ENCODE measurements at regions not wholly inside any gene's neighbourhood (a gene's known extent, or its start where the extent isn't known, plus 50 kb on each side); places are given as distances from the start of the nearest gene placed in this dataset.

- Histone ChIP-seq H3K79me2 (ENCODE audit: control insufficient read depth in 1 of 2, insufficient read depth in 2 of 2, low read length in 2 of 2) (no peaks in the 10 kb centered on the region), H3K27ac (ENCODE audit: low read depth, low read length) (no peak overlapping the region), H3K18ac (ENCODE audit: extremely low read depth, low read length) (no peak overlapping the region), H3K23me2 (ENCODE audit: low read depth, low read length) (no peaks in the 10 kb centered on the region), H4K20me1 (replicated peaks in 1 of 2; ENCODE audit: control insufficient read depth in 1 of 2, insufficient read depth in 2 of 2, low read length in 2 of 2) (no peaks in the 10 kb centered on the region), H2AFZ (ENCODE audit: low read length) (no peak overlapping the region), H3K9ac (replicated peaks in 1 of 4; ENCODE audit: extremely low read depth in 1 of 4, low read depth in 3 of 4, low read length in 3 of 4) (no peak overlapping the region), H3K4me2 (ENCODE audit: insufficient read depth in 1 of 2, low read depth in 2 of 2, low read length in 2 of 2) (no peak overlapping the region), H2BK15ac (ENCODE audit: low read length) (no peak overlapping the region), H3K9me3 (ENCODE audit: insufficient read depth in 2 of 2, low read depth in 1 of 2, low read length in 1 of 2) (no peaks in the 10 kb centered on the region), H3K4me3 (ENCODE audit: extremely low read depth in 1 of 4, insufficient read depth in 2 of 4, low read depth in 3 of 4, low read length in 4 of 4) (no peak overlapping the region), H2BK12ac (ENCODE audit: low read depth, low read length) (peak overlapping the region; percentile 86; the same call in 1 of the 2 replicates), H3K4ac (replicated peaks; ENCODE audit: insufficient read length, low read depth, low read length) (no peak overlapping the region), H3K4me1 (replicated peaks in 1 of 4; ENCODE audit: control insufficient read depth in 3 of 4, insufficient read depth in 4 of 4, low read length in 3 of 4) (no peaks in the 10 kb centered on the region), H2AK5ac (ENCODE audit: low read depth, low read length) (no peak overlapping the region), H3K79me1 (ENCODE audit: low read depth, low read length) (no peaks in the 10 kb centered on the region), H3K14ac (ENCODE audit: insufficient read length) (no peak overlapping the region), H4K91ac (replicated peaks; ENCODE audit: insufficient read length, low read length) (no peak overlapping the region), H4K5ac (ENCODE audit: insufficient read length, low read depth, low read length) (no peak overlapping the region), H3K56ac (replicated peaks; ENCODE audit: insufficient read length, low read depth, low read length) (no peak overlapping the region), H2BK20ac (ENCODE audit: low read length) (no peak overlapping the region), H3K27me3 (replicated peaks in 1 of 4; ENCODE audit: control insufficient read depth in 3 of 4, extremely low read depth in 1 of 4, insufficient read depth in 3 of 4, low read length in 3 of 4) (no peaks in the 10 kb centered on the region), H3K23ac (ENCODE audit: insufficient read length) (no peak overlapping the region), H2BK5ac (ENCODE audit: low read depth, low read length) (no peak overlapping the region), H3K36me3 (ENCODE audit: control insufficient read depth in 2 of 4, insufficient read depth in 4 of 4, low read length in 3 of 4) (no peaks in the 10 kb centered on the region), H4K8ac (ENCODE audit: extremely low read depth, insufficient read depth, low read length) (no peak overlapping the region), H2BK120ac (replicated peaks; ENCODE audit: low read depth, low read length) (no peak overlapping the region)
- ChIA-PET CTCF (ENCODE audit: partially characterized antibody) (interaction anchor here (0.7 to 1.8 kb wide), 3 partner anchors 14 to 1545 kb away, joined by 3 to 6 read pairs (median 3); no protein-coding TSS in a partner anchor), POLR2A (ENCODE audit: partially characterized antibody) (interaction anchor here (0.7 kb wide), 1 partner anchor 365 kb away, joined by 3 read pairs; no protein-coding TSS in a partner anchor)
- TF ChIP-seq TAF1 (IDR thresholded peaks at IDR 0.05; ENCODE audit: low read depth, low read length) (no peak), NANOG (IDR thresholded peaks at IDR 0.05; ENCODE audit: insufficient read depth, low read depth, low read length, poor library complexity, severe bottlenecking) (no peak), EZH2 (IDR thresholded peaks at IDR 0.05; ENCODE audit: low read depth, low read length, severe bottlenecking) (no peak), PHF8 (conservative IDR thresholded peaks at IDR 0.05; ENCODE audit: low read depth, low read length) (no peak)
- 89% methylated on average over 8 of the region's 11 CpGs; no CpG with 5 or more reads in 1 of the 2 experiments for WGBS, 2 experiments (ENCODE audit: extremely low coverage in 1 of 2, insufficient coverage in 1 of 2, insufficient read length in 1 of 2, insufficient replicate concordance in 2 of 2, low coverage in 1 of 2, low lambda C conversion rate in 2 of 2, missing lambda C conversion rate in 1 of 2)
- FAIRE-seq (no peak), DNase-seq (ENCODE audit: low read depth in 1 of 2, low spot score in 2 of 2) (no peak)
Measured at GRCh38 chr15:87734571-87735373, 521.8 kb downstream of the NTRK3 start.
